ENCODE measurements at regions not wholly inside any gene's neighbourhood (a gene's known extent, or its start where the extent isn't known, plus 50 kb on each side); places are given as distances from the start of the nearest gene placed in this dataset.

DNA sequence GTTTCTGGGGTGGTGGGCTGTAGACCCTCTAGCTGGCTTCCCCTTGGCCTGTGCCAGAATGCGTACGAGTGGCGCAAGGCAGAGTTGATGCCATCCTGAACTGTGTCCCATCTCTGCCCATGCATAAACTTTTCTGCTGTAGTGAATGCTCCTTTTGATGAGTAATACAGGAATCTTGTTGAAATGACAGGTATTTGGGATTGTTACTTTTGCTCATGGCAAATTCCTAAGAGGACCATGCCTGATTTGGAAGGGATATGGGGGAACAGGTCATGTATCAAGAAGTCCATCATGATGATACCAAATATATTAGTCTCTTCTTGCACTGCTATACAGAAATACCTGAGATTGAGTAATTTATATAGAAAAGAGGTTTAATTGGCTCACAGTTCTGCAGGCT is 648.0 kb downstream of the SLC4A3 start:
- no peak overlapping the region for H3K4me3 Mint-ChIP-seq (ENCODE audit: low read depth)
- H3K4me1 Mint-ChIP-seq (ENCODE audit: low read depth): peaks cover 22% of the 10 kb centered on the region
- H3K9me3 Mint-ChIP-seq (ENCODE audit: low read depth): no peaks in the 10 kb centered on the region
- no peak overlapping the region for H3K27ac Mint-ChIP-seq
- TF ChIP-seq, protein P1, sequence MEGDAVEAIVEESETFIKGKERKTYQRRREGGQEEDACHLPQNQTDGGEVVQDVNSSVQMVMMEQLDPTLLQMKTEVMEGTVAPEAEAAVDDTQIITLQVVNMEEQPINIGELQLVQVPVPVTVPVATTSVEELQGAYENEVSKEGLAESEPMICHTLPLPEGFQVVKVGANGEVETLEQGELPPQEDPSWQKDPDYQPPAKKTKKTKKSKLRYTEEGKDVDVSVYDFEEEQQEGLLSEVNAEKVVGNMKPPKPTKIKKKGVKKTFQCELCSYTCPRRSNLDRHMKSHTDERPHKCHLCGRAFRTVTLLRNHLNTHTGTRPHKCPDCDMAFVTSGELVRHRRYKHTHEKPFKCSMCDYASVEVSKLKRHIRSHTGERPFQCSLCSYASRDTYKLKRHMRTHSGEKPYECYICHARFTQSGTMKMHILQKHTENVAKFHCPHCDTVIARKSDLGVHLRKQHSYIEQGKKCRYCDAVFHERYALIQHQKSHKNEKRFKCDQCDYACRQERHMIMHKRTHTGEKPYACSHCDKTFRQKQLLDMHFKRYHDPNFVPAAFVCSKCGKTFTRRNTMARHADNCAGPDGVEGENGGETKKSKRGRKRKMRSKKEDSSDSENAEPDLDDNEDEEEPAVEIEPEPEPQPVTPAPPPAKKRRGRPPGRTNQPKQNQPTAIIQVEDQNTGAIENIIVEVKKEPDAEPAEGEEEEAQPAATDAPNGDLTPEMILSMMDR (IDR thresholded peaks at IDR 0.05; ENCODE audit: unreplicated experiment): no peak
- DNase-seq (ENCODE audit: low spot score, unreplicated experiment): no peak
- peaks cover 3% of the 10 kb centered on the region for H3K27me3 Mint-ChIP-seq
- H3K36me3 Mint-ChIP-seq (ENCODE audit: insufficient read depth): no peaks in the 10 kb centered on the region

DNA sequence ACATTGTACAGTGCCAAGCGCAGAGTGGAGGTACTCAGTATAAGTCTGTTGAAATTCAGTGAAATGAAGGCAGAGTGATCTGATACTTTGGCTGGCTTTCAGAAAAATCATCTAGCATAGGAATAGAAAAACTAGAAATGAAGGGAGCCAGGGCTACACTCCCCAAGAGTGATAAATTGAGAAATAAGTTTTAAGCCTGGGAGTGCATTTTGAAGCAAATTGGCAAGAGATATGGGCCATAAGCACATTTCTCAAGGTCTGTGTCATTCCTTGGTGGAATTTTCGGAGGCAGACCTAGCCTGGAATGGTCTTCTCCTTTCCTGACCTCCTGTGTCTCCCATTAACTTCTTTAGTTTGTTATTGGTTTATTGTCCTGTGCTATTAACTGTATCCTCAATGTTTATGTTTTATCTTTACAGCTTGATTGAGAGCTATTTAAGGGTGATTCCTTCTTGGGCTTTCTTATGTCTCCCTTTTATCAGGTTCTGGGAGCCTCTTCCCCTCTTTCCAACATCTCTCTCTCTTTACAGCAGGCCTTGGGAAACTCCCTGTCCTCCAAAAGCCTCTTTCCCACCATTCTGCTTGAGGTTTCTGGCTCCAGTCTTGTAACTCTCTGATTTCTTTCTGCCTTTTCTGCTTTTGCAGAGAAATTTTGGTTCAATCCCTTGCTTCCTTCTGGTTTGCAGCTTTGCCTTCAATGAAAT is 649.5 kb downstream of the SLC4A3 start:
- H3K27me3 Mint-ChIP-seq: peaks cover 8% of the 10 kb centered on the region
- H3K36me3 Mint-ChIP-seq (ENCODE audit: insufficient read depth): no peaks in the 10 kb centered on the region
- peaks cover 13% of the 10 kb centered on the region for H3K4me1 Mint-ChIP-seq (ENCODE audit: low read depth)
- DNase-seq (ENCODE audit: low spot score, unreplicated experiment): no peak
- H3K4me3 Mint-ChIP-seq (ENCODE audit: low read depth): no peak overlapping the region
- no peaks in the 10 kb centered on the region for H3K9me3 Mint-ChIP-seq (ENCODE audit: low read depth)
- TF ChIP-seq, protein P1 (IDR thresholded peaks at IDR 0.05; ENCODE audit: unreplicated experiment): no peak
- no peak overlapping the region for H3K27ac Mint-ChIP-seq

DNA sequence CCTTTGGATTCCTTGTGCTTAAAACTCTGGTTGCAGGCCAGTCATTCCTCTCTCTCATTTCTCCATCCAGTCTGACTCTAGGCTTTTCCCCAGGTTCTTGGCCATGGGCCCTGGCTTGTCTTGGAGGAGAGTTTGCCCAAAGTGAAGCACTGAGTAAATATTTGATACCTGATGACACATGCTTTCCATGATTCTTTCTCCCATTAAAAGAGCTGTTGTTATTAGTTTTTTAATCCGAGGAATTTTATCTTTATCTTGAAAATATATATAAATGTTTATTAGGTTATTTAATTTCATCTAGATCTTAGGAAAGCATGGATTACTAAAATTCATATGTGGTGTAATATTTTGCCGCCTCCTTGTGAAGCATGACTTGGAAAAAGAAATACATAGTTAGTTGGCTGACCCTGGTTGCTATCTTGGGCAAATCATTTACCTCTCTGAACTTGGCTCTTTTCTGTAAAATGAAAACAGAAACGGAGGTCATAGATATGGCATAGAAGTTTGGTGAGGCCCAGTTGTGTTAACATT is 650.1 kb downstream of the SLC4A3 start:
- Mint-ChIP-seq H3K9me3 (ENCODE audit: low read depth) (no peaks in the 10 kb centered on the region), H3K27ac (no peak overlapping the region), H3K4me1 (ENCODE audit: low read depth) (peaks cover 13% of the 10 kb centered on the region), H3K27me3 (peaks cover 8% of the 10 kb centered on the region), H3K36me3 (ENCODE audit: insufficient read depth) (no peaks in the 10 kb centered on the region), H3K4me3 (ENCODE audit: low read depth) (no peak overlapping the region)
- TF ChIP-seq, protein P1 (IDR thresholded peaks at IDR 0.05; ENCODE audit: unreplicated experiment): no peak
- no peak for DNase-seq (ENCODE audit: low spot score, unreplicated experiment)

DNA sequence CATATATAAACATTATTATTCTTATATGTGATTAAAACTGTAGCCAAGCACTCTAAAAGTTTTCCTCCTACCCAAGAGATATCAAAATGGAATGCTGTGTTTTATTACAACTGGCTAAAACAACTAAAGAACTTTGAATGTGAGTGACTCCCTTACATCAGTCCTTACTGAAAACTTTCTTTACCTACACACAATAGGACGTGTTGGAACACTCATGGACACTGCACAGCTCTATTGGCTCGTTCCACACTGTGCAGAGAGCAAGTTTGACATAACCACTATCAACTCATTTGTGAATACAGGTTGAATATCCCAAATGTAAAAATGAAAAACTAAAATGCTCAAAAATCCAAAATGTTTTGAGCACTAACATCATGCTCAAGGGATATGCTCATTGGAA is 650.6 kb downstream of the SLC4A3 start:
- no peaks in the 10 kb centered on the region for H3K36me3 Mint-ChIP-seq (ENCODE audit: insufficient read depth)
- H3K27ac Mint-ChIP-seq: no peak overlapping the region
- H3K4me3 Mint-ChIP-seq (ENCODE audit: low read depth): no peak overlapping the region
- no peaks in the 10 kb centered on the region for H3K9me3 Mint-ChIP-seq (ENCODE audit: low read depth)
- peaks cover 10% of the 10 kb centered on the region for H3K4me1 Mint-ChIP-seq (ENCODE audit: low read depth)
- peaks cover 8% of the 10 kb centered on the region for H3K27me3 Mint-ChIP-seq
- TF ChIP-seq, protein P1 (IDR thresholded peaks at IDR 0.05; ENCODE audit: unreplicated experiment): no peak
- DNase-seq (ENCODE audit: low spot score, unreplicated experiment): no peak

DNA sequence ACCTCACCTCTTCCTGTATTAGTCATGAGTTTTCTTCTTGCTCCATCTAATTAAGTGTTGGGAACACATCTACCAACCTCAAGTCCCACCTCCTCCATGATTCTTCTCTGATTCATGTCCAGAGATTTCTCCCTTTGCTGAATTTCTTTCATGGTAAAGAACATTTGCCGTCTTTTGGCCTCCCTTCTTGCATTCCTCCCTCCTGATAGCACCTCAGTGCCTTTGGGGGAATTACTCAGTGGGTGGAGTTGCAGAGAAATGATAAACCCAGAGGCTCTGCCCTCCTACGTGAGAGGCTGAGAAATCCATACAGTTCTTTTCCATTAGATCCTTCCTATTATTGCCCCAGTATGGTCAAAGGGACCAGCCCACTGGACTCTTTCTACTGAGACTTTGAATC is 651.9 kb downstream of the SLC4A3 start:
- DNase-seq (ENCODE audit: low spot score, unreplicated experiment): no peak
- TF ChIP-seq, protein P1 (IDR thresholded peaks at IDR 0.05; ENCODE audit: unreplicated experiment): no peak
- H3K27ac Mint-ChIP-seq: no peak overlapping the region
- H3K4me1 Mint-ChIP-seq (ENCODE audit: low read depth): peaks cover 6% of the 10 kb centered on the region
- H3K27me3 Mint-ChIP-seq: peaks cover 8% of the 10 kb centered on the region
- no peaks in the 10 kb centered on the region for H3K9me3 Mint-ChIP-seq (ENCODE audit: low read depth)
- no peak overlapping the region for H3K4me3 Mint-ChIP-seq (ENCODE audit: low read depth)
- no peaks in the 10 kb centered on the region for H3K36me3 Mint-ChIP-seq (ENCODE audit: insufficient read depth)
